ENCODE measurements at regions not wholly inside any gene's neighbourhood (a gene's known extent, or its start where the extent isn't known, plus 50 kb on each side); places are given as distances from the start of the nearest gene placed in this dataset.
A peak's percentile ranks its signal among the peaks of the same experiment; 100 is the strongest.

DNA sequence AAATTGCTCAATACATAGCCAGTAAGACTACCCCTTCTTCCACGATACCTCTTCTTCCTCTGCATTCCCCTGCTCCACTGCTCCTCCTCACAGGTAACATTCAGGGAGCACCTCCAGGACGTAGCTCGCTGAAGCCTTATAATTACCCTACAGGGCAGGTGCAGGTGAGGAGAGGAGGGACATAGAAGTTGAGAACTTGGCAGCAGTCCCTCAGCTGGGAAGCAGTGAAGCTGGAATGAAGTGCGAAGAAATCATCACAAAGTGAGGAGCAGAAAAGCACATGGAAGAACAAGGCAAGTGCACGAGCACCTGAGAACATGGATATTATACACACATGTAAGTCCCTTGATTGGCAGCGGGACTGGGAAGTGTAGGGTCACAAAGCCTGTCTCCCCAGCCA lies 118.2 kb downstream of the HSD17B3 start:
- DNase-seq = no peak

DNA sequence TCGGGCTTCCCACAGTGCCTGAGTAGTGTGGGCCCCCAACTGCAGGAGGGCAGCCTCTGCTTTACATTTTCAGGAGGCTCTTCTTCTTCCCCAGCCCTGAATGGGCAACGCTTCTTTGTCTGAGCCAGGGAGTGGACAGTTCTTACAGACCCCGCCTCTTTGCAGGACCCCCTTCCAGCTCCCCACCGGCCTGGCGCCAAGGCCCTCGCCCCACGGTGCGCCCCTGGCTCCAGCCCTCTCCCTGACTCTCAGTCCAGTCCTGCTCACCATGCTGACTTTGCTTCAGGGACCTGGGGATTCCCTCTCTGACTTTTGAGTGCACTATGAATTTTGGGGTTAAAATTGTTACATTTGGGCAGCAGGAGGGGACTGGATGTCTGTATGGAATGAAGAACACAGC lies 123.8 kb downstream of the HSD17B3 start:
- DNase-seq = no peak

DNA sequence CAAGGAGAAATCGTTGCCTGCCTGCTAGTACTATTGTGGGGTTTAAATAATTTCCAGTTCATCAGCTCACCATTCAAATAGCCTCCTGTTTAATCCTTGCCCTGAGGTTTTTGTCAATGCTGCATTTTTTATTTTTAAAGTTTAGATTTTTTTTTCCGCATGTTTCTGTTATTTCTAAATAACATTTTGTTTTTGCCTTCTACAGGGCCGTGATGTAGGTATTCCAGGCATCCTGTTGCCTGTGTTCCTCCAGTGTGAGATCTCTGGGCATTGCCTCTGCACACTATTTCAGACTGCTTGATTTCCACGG lies 124.3 kb downstream of the HSD17B3 start:
- no peak for DNase-seq

DNA sequence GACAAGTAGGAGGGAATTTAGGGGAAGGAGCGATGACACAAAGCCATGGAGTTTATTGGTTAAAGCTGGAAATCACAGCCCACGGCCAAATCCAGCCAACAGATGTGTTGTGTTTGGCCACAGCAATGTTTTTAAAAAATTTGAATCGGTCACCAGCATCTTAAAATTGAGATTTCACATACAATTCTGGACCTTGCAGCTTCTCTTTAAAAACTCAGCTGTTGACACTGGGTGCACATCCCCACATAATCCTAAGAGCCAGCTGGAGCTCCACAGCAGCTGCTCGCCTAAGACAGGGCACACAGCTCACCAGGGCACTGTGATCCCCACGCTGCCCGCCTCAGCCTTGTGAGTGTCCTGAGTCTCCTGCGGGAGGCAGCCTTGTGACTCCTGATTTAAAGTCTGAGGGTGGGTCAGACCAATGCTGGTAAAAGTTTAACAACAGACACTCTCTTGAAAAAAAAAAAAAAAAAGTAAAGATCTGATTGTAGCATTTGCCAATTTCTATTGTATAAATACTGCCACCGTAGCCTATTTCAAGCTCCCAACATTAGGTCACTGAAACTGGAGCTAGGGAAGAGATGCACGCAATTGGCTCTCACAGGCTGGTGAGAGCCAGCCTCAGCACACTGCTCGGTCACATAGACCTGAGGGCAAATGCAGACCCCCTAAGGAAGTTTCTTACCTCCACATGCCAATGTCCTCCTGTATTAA lies 124.8 kb downstream of the HSD17B3 start:
- DNase-seq = peak; percentile 74

DNA sequence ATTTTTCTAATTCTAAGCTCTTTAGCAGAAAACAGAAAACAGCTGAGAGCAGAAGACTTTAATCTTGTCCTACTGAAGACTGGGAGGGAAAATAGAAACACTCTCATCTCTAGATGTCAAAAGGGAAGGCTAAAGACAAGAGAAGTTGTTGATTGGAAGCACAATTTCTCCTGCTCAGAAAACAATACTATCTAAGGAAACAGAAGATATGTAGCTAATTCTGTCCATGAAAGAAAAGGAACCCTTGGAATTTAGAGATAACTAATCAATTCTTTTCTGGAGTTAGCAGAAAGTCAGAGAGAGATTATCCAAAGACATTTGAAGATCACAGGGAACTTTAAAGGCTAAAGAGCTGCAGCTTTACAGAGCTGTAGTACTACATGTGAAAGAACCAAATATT lies 126.2 kb downstream of the HSD17B3 start:
- DNase-seq = no peak

DNA sequence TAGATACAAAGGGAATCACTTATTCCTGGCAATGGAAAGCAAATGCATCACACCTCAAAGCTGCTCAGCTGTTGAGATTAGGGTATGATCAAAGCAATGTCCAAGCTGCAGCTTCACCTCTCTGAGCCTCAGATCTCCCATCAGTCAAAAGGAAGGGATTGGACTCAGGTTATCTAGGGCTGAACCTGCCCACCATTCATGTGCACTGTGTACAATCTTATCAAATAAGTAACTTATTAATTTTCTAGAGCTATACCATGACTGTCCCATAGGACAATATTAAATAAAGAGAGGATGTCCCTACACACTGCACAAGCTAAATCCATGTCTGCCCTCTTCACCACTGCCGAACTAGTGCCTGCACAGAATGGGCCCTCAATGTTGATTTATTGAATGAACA lies 127.0 kb downstream of the HSD17B3 start:
- DNase-seq = no peak

GRCh38 chr9:96174371-96174770 lies 127.6 kb downstream of the HSD17B3 start:
- DNase-seq = no peak

DNA sequence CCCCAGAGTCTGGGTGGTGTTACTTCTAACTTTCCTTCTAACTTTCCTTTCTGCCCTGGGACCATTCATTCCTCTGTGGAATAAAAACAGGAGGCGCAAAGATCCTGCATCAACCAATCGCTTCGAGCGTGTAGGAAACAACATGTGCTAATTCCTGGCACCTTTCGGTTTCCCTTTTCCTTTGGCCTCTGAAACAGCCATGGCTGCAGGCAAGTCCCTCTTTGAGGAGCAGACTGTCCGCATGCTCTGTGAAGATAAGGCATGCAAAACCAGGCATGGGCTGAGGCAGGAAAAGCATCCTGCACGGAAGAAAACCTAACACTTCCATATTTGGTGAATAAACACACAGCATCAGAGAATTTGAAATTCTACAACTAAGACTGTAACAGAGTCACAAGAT lies 128.3 kb downstream of the HSD17B3 start:
- no peak for DNase-seq

DNA sequence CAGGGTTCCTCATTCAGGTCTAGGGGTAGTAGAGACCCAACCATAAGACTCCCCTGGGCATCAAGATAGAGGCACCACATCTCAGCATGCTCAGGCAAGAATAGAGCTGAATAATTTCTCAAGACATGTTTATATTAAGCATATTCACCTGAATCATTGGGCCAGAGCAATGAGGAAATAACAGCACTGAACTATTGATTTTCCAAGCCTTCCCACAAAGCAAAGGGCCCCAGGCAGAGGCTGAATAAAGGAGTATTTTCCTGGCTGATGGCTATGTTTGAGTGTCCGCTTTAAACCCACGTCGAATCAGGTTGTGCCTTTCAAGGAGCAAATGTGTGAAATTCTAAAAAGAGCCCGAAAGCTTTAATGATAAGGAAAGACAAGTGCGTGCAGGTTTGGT lies 129.2 kb downstream of the HSD17B3 start:
- DNase-seq = no peak

DNA sequence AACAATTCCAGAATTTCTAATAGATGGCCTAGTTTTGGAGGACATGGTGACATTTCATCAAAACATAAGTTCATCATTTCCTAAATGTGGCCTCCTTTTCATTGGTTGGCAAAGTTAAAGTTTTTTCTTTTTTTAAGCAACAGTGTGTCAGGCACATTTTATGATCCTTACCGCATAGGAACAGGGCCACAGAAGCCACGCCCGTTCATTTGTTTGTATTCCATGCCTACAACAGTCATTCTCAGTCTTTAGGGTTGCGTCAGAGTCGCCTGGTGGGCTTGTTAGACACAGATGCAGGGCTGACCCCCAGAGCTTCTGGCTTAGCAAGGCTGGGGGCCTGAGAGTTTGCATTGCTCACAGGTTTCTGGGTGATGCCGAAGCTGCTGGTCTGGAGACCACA lies 130.2 kb downstream of the HSD17B3 start:
- DNase-seq = no peak

GRCh38 chr9:96169901-96170300 lies 132.1 kb downstream of the HSD17B3 start:
- peak; percentile 55 for DNase-seq

DNA sequence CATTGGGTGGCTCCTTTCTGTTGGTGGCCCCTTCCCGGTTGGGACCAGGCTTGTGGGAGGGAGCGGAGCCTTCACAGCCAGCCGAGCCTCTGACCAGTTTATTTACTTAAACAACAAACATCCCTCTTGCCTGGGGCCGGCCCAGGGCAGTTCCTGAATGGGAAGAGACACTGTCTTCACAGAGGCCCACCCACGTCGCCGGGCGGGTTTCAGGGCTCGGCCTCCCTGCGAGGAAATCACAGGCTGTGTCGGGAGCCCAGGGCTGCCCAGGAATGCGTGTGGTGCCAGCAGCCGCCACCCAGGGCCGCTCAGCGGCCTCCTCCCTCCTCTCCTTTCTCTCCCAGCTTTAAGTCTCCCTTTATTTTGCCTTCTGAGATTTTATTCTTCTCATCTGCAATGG lies 132.5 kb downstream of the HSD17B3 start:
- DNase-seq = peak; percentile 85

DNA sequence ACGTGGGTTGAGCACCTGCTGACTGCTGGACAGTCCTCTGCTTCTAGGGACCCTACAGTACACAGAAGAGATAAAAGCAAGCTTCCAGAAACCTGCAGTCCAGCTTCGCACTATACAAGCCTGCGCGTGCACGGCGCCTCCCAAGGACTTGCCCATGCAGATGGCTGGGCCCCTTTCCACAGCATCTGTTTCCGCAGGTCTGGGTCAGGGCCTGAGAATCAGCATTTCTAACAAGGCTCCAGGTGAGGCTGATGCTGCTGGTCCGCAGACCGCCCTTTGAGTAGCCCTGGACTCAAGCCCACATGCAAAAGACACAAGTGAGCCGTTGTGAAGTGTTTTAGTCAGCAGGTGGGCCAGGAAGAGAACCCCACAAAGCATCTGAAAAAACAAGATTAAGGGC lies 133.1 kb downstream of the HSD17B3 start:
- DNase-seq = no peak

DNA sequence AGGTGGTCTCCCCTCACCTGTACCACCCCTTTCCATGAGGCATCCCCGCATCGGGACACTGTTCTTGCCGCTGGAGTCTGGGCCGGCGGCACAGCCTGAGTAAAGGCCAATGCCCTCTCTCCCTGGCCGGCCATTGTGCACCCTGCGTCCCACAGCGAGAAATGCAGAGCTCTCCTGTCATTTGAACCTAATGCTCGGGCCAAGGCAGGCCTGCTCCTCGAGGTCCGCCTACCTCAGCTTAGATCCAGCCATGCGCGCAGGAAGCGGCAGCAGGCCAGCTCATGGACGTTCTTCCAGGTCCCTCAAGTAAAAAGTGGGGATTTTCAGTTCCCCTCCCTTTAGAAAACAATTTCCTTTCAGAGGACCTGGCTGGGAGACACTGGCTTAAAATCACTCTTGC lies 135.0 kb downstream of the HSD17B3 start:
- peak; percentile 45 for DNase-seq

DNA sequence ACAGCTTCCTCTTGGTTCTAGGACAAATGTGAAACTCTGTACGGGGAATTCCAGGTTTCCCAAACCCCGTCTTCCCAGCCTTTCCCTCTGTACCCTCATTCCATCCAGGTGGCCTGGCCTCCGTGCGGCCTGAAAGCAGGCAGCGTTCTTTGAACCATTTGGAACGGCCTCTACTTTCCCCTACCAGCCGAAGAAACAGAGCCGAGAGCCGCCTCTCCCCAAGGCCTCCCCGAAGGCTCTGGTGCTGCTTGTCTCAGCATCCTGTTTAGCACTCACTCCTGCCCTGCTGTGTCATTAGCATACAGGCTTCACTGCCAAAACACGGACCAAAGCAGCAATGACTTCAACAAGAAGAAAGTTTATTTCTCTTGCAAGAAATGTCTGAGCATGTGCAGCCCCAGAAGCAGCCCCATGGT lies 137.7 kb downstream of the HSD17B3 start:
- DNase-seq = no peak

DNA sequence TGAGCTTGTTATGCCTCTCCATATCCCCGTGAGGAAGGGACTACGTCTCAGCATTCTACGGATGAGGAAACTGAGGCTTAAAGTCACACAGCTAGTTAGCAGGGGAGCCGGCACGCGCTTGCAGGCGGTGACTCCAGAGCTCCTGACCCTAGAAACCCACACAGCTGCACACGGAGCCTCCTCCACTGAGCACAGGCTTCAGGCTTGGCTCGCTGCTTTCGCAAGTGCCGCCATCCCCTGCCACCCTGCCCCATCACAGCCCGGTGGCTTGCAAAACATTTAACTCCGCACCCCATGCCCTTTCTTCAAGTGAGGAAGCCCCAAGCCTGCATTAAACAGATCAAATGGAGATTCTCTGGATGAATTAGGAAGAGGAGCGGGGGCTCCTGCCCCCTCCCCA lies 138.3 kb downstream of the HSD17B3 start:
- DNase-seq = no peak

GRCh38 chr9:96163161-96163560 lies 138.8 kb downstream of the HSD17B3 start:
- DNase-seq = no peak

- no peak for DNase-seq
These were observed 140.2 kb downstream of the HSD17B3 start for GRCh38 chr9:96161819-96162218.

DNA sequence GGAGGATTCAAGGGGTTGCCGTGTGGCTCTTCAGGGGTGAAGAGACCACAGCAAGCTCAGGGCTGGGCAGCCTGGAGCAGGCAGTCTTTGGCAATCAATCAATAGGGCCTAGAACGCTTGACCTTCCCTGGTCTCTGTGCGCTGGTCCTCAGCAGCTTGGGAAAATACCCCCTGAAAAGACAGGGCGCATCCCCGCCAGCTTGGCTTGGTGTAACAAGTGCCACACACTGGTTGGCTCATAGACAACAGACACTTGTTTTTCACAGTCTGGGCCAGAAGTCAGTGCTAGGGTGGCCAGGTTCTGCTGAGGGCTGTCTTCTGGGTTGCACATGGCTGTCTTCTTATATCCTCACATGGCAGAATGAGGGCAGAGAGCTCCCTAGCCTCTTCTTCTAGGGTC lies 141.1 kb downstream of the HSD17B3 start:
- DNase-seq = no peak

- no peak for DNase-seq
These were observed 141.8 kb downstream of the HSD17B3 start for GRCh38 chr9:96160168-96160567.

GRCh38 chr9:96159596-96159995 lies 142.4 kb downstream of the HSD17B3 start:
- DNase-seq = no peak

- no peak for DNase-seq
These were observed 142.9 kb downstream of the HSD17B3 start for GRCh38 chr9:96158909-96159575.

GRCh38 chr9:96158147-96158546 lies 143.8 kb downstream of the HSD17B3 start:
- no peak for DNase-seq

DNA sequence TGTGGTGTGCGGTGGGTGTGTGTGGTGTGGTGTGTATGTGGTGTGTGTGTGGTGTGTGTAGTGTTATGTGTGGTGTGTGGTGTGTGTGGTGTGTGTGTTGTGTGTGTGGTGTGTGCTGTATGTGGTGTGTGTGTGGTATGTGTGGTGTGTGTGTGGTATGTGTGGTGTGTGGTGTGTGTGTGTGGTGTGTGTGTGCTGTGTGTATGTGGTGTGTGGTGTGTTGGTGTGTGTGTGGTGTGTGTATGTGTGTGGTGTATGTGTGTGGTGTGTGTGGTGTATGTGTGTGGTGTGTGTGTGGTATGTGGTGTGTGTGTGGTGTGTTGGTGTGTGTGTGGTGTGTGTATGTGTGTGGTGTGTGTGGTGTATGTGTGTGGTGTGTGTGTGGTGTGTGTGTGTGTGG lies 144.3 kb downstream of the HSD17B3 start:
- DNase-seq = no peak
